Fibroblast of peridontal ligament (primary cell): ENCODE measurements at regions not wholly inside any gene's neighbourhood (a gene's known extent, or its start where the extent isn't known, plus 50 kb on each side); places are given as distances from the start of the nearest gene placed in this dataset.

Source experiments
- DNase-seq: peaks from one replicate; pipeline ENCODE4 v3.0.0-alpha.2; 2010; ENCODE audit errors: extremely low read depth

GRCh38 chr5:160957312-160957861 is 105.4 kb upstream of the ATP10B start:
- DNase-seq = no peak

- no peak for DNase-seq
Observed at GRCh38 chr5:160956051-160956450, 104.0 kb upstream of the ATP10B start.

GRCh38 chr5:160950311-160950710 is 98.3 kb upstream of the ATP10B start:
- DNase-seq = no peak

GRCh38 chr5:160940725-160941124 is 88.7 kb upstream of the ATP10B start:
- DNase-seq = no peak

- no peak for DNase-seq
Observed at GRCh38 chr5:160938532-160938931, 86.5 kb upstream of the ATP10B start.

GRCh38 chr5:160937570-160937969 is 85.6 kb upstream of the ATP10B start:
- DNase-seq = no peak

GRCh38 chr5:160935776-160936175 is 83.8 kb upstream of the ATP10B start:
- DNase-seq = no peak

GRCh38 chr5:160931283-160931682 is 79.3 kb upstream of the ATP10B start:
- DNase-seq = no peak

GRCh38 chr5:160930406-160930805 is 78.4 kb upstream of the ATP10B start:
- no peak for DNase-seq

GRCh38 chr5:160929906-160930305 is 77.9 kb upstream of the ATP10B start:
- DNase-seq = no peak

- DNase-seq = no peak
Observed at GRCh38 chr5:160929360-160929759, 77.3 kb upstream of the ATP10B start.

GRCh38 chr5:160926428-160926827 is 74.4 kb upstream of the ATP10B start:
- no peak for DNase-seq

GRCh38 chr5:160925281-160925680 is 73.3 kb upstream of the ATP10B start:
- DNase-seq = no peak

GRCh38 chr5:160923936-160924710 is 72.1 kb upstream of the ATP10B start:
- DNase-seq = no peak

- no peak for DNase-seq
Observed at GRCh38 chr5:160923411-160923810, 71.4 kb upstream of the ATP10B start.

GRCh38 chr5:160922311-160922710 is 70.3 kb upstream of the ATP10B start:
- DNase-seq = no peak

- no peak for DNase-seq
Observed at GRCh38 chr5:160921423-160922285, 69.6 kb upstream of the ATP10B start.

- DNase-seq = no peak
Observed at GRCh38 chr5:160919626-160920025, 67.6 kb upstream of the ATP10B start.

GRCh38 chr5:160918386-160918785 is 66.4 kb upstream of the ATP10B start:
- no peak for DNase-seq

- no peak for DNase-seq
Observed at GRCh38 chr5:160906090-160906489, 54.1 kb upstream of the ATP10B start.

- DNase-seq = no peak
Observed at GRCh38 chr5:160905285-160905684, 53.3 kb upstream of the ATP10B start.

- DNase-seq = no peak
Observed at GRCh38 chr5:160904591-160904990, 52.6 kb upstream of the ATP10B start.

GRCh38 chr5:160903551-160903950 is 51.5 kb upstream of the ATP10B start:
- DNase-seq = no peak
